Right lobe of liver (tissue), 4 donors: ENCODE measurements at regions not wholly inside any gene's neighbourhood (a gene's known extent, or its start where the extent isn't known, plus 50 kb on each side); places are given as distances from the start of the nearest gene placed in this dataset.

Experiments used
- POLR2A ChIP-seq: fragments of 450-650 bp; IDR thresholded peaks from one replicate; pipeline ENCODE4 v1.6.1; 2017; ENCODE audit warnings: antibody characterized with exemption, mild to moderate bottlenecking
- TF ChIP-seq, protein P1 (sequence below), 4 donors: fragments of 200-600 bp in 3 of 4; fragments of 450-650 bp in 1 of 4; IDR thresholded peaks; one replicate each; pipeline versions ENCODE4 v1.5.1 to v1.8.0; 2016 to 2022; ENCODE audit warnings: antibody characterized with exemption in 4 of 4, mild to moderate bottlenecking in 2 of 4
- donor health status: DM: no; HTN: no; CAD: no.
- donor health status: DM: no; HTN: no; CAD: no.
- donor health status: DM: no; HTN: yes; CAD: no.

DNA sequence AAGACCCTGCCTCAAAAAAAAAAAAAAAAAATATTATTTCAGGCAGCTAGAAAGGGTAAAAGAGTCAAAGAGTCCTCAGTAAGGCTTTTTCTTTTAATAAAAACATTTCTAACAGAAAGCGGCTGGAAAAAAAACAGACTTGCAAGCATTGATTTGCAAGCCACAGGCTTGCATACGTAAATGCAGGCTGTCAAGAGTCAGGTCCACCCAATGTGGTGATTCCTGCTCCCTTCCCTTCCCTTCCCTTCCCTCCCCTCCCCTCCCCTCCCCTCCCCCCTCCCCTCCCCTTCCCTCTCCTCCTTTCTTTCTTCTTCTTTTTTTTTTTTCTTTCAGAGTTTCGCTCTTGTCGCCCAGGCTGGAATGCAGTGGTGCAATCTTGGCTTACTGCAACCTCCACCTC lies 74.4 kb upstream of the GULP1 start:
- TF ChIP-seq, protein P1, sequence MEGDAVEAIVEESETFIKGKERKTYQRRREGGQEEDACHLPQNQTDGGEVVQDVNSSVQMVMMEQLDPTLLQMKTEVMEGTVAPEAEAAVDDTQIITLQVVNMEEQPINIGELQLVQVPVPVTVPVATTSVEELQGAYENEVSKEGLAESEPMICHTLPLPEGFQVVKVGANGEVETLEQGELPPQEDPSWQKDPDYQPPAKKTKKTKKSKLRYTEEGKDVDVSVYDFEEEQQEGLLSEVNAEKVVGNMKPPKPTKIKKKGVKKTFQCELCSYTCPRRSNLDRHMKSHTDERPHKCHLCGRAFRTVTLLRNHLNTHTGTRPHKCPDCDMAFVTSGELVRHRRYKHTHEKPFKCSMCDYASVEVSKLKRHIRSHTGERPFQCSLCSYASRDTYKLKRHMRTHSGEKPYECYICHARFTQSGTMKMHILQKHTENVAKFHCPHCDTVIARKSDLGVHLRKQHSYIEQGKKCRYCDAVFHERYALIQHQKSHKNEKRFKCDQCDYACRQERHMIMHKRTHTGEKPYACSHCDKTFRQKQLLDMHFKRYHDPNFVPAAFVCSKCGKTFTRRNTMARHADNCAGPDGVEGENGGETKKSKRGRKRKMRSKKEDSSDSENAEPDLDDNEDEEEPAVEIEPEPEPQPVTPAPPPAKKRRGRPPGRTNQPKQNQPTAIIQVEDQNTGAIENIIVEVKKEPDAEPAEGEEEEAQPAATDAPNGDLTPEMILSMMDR (IDR thresholded peaks at IDR 0.05): no peak
- TF ChIP-seq POLR2A: no peak
